Mucosa of rectum (tissue), 2 donors: ENCODE measurements at regions not wholly inside any gene's neighbourhood (a gene's known extent, or its start where the extent isn't known, plus 50 kb on each side); places are given as distances from the start of the nearest gene placed in this dataset.

Source experiments
- H3K27ac ChIP-seq, 2 donors: one replicate each; pipeline ENCODE4 v1.7.0; 2013; ENCODE audit warnings: inconsistent platforms in 2 of 2, low read depth in 2 of 2, low read length in 2 of 2
- H3K27me3 ChIP-seq, 2 donors: one replicate each; pipeline ENCODE4 v1.7.0; 2013; ENCODE audit warnings: low read length in 2 of 2; ENCODE audit not compliant: control insufficient read depth in 2 of 2, insufficient read depth in 2 of 2
- H3K36me3 ChIP-seq, 2 donors: one replicate each; pipeline ENCODE4 v1.7.0; 2013; ENCODE audit warnings: low read length in 2 of 2; ENCODE audit not compliant: control insufficient read depth in 2 of 2, insufficient read depth in 2 of 2
- H3K4me1 ChIP-seq, 2 donors: one replicate each; pipeline ENCODE4 v1.7.0; 2013; ENCODE audit warnings: low read length in 2 of 2, mild to moderate bottlenecking in 1 of 2; ENCODE audit not compliant: control insufficient read depth in 2 of 2, insufficient read depth in 2 of 2
- H3K4me3 ChIP-seq, 2 donors: one replicate each; pipeline ENCODE4 v1.7.0; 2013; ENCODE audit warnings: low read length in 2 of 2
- H3K9ac ChIP-seq, 2 donors: one replicate each; pipeline ENCODE4 v1.7.0; 2013; ENCODE audit warnings: low read length in 2 of 2, low read depth in 1 of 2, mild to moderate bottlenecking in 1 of 2
- H3K9me3 ChIP-seq, 2 donors: one replicate each; pipeline ENCODE4 v1.7.0; 2013; ENCODE audit warnings: low read length in 2 of 2; ENCODE audit not compliant: control insufficient read depth in 2 of 2
- donor health status: healthy.
- donor health status: Normal muscosa, but diverticular disease.

DNA sequence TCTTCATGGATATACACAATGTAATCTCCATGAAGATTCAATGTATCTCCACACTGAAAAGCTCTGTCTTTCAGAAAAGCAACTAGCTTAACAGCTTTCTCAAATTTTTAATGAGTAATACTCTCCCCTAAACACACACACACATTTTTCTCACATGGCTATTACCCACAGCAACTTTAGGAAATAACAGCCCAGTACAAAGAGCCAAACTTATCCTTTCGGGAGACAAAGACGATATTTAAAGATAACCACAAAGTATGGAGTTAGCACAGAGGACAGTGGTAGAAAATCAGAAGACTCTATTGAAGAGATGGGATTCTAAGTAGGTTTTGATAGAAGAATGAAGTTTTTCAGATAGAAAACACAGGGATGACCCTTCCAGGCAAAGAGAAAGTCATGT, 394.9 kb upstream of the TRIB2 start:
- Histone ChIP-seq H3K36me3 (no peaks in the 10 kb centered on the region), H3K27me3 (no peaks in the 10 kb centered on the region), H3K9me3 (no peaks in the 10 kb centered on the region), H3K4me3 (no peak overlapping the region), H3K9ac (no peak overlapping the region), H3K27ac (no peak overlapping the region), H3K4me1 (peaks cover 11 to 19% of the 10 kb centered on the region in 2 donors)

DNA sequence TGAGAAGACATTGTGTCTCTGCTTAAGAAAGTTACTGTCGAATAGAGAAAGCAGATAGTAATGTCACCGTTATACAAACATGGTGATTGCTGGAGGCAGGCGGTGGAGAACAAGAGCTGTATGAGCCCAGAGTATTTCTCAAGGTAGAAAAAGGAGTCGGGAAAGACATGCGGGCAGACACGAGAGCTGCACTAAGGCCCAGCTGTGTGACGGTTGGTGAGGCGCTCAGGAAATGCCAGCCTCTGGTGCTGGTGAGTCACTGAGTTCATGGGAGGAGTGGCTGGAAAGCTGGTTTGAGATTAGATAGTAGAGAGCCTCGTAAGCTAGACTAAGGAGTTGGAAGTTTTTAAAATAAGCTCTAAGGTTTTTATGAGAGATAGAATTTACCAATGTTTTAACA, 390.9 kb upstream of the TRIB2 start:
- no peaks in the 10 kb centered on the region for H3K27me3 ChIP-seq
- no peaks in the 10 kb centered on the region for H3K9me3 ChIP-seq
- no peak overlapping the region for H3K27ac ChIP-seq
- H3K4me3 ChIP-seq, result no peak overlapping the region
- H3K4me1 ChIP-seq, result no peaks in the 10 kb centered on the region
- H3K9ac ChIP-seq, result no peak overlapping the region
- no peaks in the 10 kb centered on the region for H3K36me3 ChIP-seq

DNA sequence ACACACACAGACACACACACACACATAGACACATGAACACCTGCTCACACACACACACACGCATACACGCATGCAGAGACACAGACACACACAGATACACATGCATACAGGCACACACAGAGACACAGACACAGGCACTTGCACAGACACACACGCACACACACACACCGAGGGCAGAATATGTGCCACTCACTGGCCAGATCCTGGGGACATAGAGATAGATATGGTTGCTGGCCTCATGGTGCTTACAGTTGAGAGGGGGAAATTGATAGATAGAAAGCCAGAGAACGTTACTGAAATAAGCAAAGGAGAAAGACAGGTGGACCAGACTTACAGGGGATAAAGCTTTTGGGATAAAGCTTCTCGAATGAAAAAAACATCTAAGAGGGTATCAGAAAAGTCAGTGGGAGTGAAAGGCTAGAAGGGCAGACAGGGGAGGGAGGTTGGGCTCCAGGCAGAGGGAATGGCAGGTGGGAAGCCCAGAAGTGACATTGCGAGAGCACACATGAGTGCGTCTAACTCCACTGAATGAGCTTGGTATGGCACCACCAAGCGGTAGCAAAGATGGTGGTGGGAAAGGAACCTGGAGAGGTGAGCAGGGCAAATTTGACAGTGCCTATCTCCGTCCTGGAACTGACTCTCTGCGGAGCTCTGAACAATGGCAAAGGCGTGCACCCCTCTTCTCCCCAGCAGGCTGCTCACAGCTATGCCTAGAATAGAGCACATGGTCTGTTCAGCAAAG, 390.1 kb upstream of the TRIB2 start:
- no peaks in the 10 kb centered on the region for H3K36me3 ChIP-seq
- no peak overlapping the region for H3K4me3 ChIP-seq
- no peak overlapping the region for H3K9ac ChIP-seq

DNA sequence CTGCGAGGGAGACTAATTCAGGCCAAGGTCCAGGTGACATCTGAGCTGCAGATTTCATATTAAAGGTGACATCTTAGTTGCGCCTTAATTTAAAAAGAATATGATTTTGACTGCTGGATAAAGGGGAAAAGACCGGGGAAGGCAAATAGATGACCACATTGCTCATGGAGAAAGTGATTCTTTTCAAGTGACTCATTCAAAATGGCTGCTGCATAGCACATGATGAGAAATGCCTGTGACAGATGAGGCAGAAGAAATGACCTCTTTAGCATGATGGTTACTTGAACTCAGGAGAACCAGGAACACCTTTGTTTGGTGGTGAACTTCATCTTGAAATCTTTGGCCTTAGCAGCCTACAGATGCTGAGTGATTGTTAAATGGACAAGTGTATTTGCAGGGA, 385.8 kb upstream of the TRIB2 start:
- H3K36me3 ChIP-seq, result no peaks in the 10 kb centered on the region
- H3K4me1 ChIP-seq, result no peaks in the 10 kb centered on the region
- no peak overlapping the region for H3K9ac ChIP-seq
- H3K4me3 ChIP-seq, result no peak overlapping the region
- no peak overlapping the region for H3K27ac ChIP-seq
- no peaks in the 10 kb centered on the region for H3K27me3 ChIP-seq
- no peaks in the 10 kb centered on the region for H3K9me3 ChIP-seq

More for the DNA sequence above, 390.1 kb upstream of the TRIB2 start:
- H3K27ac ChIP-seq, result no peak overlapping the region
- H3K4me1 ChIP-seq, result no peaks in the 10 kb centered on the region
- H3K27me3 ChIP-seq, result no peaks in the 10 kb centered on the region
- H3K9me3 ChIP-seq, result no peaks in the 10 kb centered on the region

DNA sequence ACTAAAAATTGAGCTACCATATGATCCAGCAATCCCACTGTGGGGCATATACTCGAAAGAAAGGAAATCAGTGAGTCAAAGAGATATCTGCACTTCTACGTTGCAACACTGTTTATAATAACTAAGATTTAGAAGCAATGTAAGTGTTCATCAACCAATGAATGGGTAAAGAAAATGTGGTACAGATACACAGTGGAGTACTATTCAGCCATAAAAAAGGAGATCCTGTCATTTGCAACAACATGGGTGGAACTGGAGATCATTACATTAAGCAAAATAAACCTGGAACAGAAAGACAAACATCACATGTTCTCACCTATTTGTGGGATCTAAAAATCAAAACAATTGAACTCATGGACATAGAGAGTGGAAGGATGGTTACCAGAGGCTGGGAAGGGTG, 385.0 kb upstream of the TRIB2 start:
- H3K27me3 ChIP-seq, result no peaks in the 10 kb centered on the region
- H3K4me1 ChIP-seq, result no peaks in the 10 kb centered on the region
- H3K36me3 ChIP-seq, result no peaks in the 10 kb centered on the region
- no peak overlapping the region for H3K27ac ChIP-seq
- H3K9ac ChIP-seq, result no peak overlapping the region
- no peak overlapping the region for H3K4me3 ChIP-seq
- no peaks in the 10 kb centered on the region for H3K9me3 ChIP-seq

DNA sequence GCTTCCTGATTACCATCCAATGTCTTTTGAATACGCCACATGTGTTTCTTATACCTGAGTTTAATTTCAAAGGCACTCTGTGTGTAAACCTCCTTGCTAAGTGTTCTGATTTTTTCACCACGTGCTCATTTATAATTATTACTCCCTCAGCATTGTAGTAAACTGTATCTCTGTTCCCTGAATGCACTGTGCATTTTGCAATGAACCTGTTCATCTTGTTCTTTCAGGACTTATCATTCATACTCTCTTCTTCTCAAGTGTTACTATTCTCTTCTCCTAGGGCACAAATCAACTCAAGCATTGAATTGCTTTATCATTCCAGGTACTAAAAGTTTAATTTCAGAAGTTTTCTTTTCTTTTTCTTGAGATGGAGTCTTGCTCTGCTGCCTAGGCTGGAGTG, 383.4 kb upstream of the TRIB2 start:
- H3K9me3 ChIP-seq, result no peaks in the 10 kb centered on the region
- no peaks in the 10 kb centered on the region for H3K27me3 ChIP-seq
- H3K4me3 ChIP-seq, result no peak overlapping the region
- no peaks in the 10 kb centered on the region for H3K36me3 ChIP-seq
- H3K9ac ChIP-seq, result no peak overlapping the region
- H3K4me1 ChIP-seq, result no peaks in the 10 kb centered on the region
- H3K27ac ChIP-seq, result no peak overlapping the region

DNA sequence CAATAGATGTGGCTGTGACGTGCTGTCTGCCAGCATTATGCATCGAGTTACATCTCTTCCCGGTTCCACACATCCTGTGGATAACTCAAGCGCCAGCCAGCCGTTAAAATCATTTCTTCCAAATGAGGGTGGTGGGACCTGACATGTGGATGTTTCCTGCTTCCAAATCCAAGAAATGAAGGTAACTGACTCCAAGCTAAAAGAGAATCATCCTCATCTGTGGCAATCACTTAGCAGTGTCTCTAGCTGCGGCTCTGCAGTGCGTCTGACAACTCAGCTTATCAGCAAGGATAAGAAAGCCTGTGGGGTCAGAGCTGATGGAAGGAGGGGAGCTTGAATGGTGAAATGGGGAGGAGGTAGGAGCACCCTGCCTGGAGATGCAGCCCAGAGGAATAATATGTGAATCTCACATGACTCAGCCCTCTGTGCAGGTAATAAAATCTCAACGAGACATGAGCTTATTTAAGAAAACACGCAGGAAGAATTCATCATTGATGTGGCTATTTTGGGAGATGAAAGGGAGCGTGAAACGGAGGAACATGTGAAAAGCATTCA, 382.2 kb upstream of the TRIB2 start:
- no peaks in the 10 kb centered on the region for H3K9me3 ChIP-seq
- H3K27me3 ChIP-seq, result no peaks in the 10 kb centered on the region
- no peak overlapping the region for H3K27ac ChIP-seq
- no peaks in the 10 kb centered on the region for H3K4me1 ChIP-seq
- H3K9ac ChIP-seq, result no peak overlapping the region
- H3K4me3 ChIP-seq, result no peak overlapping the region
- no peaks in the 10 kb centered on the region for H3K36me3 ChIP-seq

DNA sequence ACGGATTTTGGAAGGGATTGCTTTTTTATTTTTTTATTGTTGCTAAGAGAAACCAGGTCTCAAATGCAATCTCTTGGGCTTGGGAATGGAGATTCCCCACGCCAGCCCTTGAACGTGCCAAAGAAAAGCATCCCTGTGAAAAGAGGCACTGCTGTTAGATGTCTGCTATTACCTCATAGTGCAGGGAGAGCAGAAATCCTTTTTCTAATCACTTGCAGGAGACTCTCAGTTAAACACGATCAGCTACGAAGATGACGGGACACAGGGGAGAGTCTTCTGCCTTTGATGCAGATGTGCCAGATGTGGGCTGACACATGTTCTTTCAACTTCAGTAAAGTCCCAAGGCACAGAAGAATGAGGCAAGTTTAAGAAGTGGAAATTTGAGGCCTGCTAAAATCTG, 381.6 kb upstream of the TRIB2 start:
- Histone ChIP-seq H3K27ac (no peak overlapping the region), H3K36me3 (no peaks in the 10 kb centered on the region), H3K9ac (no peak overlapping the region), H3K27me3 (no peaks in the 10 kb centered on the region), H3K4me3 (no peak overlapping the region), H3K9me3 (no peaks in the 10 kb centered on the region), H3K4me1 (no peaks in the 10 kb centered on the region)

DNA sequence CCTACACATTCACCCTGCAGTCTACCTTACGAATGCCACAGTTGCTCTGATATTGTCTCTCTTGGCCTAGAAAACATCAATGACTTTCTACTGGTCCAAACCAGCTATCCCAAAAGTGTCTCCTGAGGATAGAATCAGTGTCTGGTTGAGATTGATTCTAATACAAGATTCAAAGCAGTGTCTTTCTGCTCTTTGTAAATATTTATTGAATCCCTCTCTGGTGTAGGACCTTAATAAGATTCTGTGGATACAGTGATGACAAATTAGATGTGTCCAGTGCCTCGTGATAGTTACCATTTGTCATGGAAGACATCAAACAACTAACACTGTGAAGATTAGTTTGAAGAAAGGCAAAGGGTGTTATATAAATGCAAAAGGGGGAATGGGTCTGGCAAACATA, 380.7 kb upstream of the TRIB2 start:
- H3K4me1 ChIP-seq, result peaks cover 0 to 3% of the 10 kb centered on the region in 2 donors
- no peaks in the 10 kb centered on the region for H3K27me3 ChIP-seq
- H3K9ac ChIP-seq, result no peak overlapping the region
- H3K27ac ChIP-seq, result no peak overlapping the region
- H3K4me3 ChIP-seq, result no peak overlapping the region
- H3K9me3 ChIP-seq, result no peaks in the 10 kb centered on the region
- H3K36me3 ChIP-seq, result no peaks in the 10 kb centered on the region

DNA sequence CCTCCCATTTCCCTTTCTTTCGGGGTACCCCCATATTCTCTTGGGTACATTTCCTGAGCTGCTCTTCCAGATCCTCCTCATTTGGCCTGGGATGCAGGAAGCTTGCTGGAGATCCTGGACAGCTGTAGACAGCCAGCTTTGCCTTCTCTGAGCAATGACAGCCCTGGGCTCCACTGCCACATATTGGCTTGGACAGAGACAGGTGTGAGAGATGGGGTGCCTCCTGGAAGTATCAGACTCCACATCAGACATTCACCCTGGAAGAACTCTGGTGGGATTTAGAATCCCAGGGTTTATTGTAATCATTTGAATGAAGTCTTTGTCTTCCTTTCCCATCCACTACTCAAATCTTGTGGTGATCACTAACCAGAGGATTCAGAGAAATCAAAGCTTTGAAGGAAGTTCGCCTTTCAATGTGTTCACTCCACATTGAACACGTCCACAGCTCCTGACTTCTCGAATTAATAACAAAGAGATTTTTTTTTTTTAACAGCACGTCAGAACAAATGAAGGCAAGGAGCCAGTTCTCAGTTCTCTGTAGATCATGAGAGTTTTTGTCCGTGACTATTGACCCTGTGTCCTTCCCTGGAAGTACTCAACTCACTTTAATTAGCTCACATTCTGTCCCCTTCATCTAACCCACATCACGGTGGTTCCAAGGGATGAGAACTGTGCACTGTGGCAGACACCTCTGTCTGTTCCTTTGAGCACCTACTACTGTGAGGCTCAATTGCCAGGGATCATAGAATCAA, 377.6 kb upstream of the TRIB2 start:
- peaks cover 6 to 11% of the 10 kb centered on the region in 2 donors for H3K4me1 ChIP-seq
- H3K9me3 ChIP-seq, result no peaks in the 10 kb centered on the region
- no peak overlapping the region for H3K9ac ChIP-seq
- H3K36me3 ChIP-seq, result no peaks in the 10 kb centered on the region
- no peaks in the 10 kb centered on the region for H3K27me3 ChIP-seq
- H3K27ac ChIP-seq, result no peak overlapping the region
- H3K4me3 ChIP-seq, result no peak overlapping the region
